Spleen (tissue), 11 donors: ENCODE measurements at regions not wholly inside any gene's neighbourhood (a gene's known extent, or its start where the extent isn't known, plus 50 kb on each side); places are given as distances from the start of the nearest gene placed in this dataset.

ENCODE experiments used
- DNase-seq: peaks from one replicate; pipeline ENCODE4 v3.0.0-alpha.2; 2020
- H3K27ac ChIP-seq, 8 donors: fragments of 200-600 bp; sonication (generic) in 7 of 8; 1 replicate in 4 of 8; 2 replicates in 4 of 8; pipeline versions ENCODE4 v1.5.0 to v1.8.0; 2016 to 2021; ENCODE audit warnings: inconsistent platforms in 4 of 8, mild to moderate bottlenecking in 4 of 8, moderate library complexity in 1 of 8
- H3K27me3 ChIP-seq, 7 donors: fragments of 200-600 bp; sonication (generic) in 6 of 7; replicated peaks in 1 of 7; 1 replicate in 4 of 7; 2 replicates in 3 of 7; pipeline versions ENCODE4 v1.5.0 to v1.8.0; 2016 to 2021; ENCODE audit warnings: inconsistent platforms in 3 of 7, mild to moderate bottlenecking in 1 of 7
- H3K36me3 ChIP-seq, 6 donors: fragments of 200-600 bp; sonication (generic) in 5 of 6; 1 replicate in 4 of 6; 2 replicates in 2 of 6; pipeline versions ENCODE4 v1.5.0 to v1.8.0; 2016 to 2021; ENCODE audit warnings: inconsistent platforms in 2 of 6
- H3K4me1 ChIP-seq, 6 donors: fragments of 200-600 bp; sonication (generic) in 5 of 6; 1 replicate in 3 of 6; 2 replicates in 3 of 6; pipeline versions ENCODE4 v1.5.0 to v1.8.0; 2016 to 2021; ENCODE audit warnings: inconsistent platforms in 3 of 6
- H3K4me3 ChIP-seq, 8 donors: fragments of 200-600 bp; sonication (generic) in 7 of 8; 1 replicate in 4 of 8; 2 replicates in 4 of 8; pipeline versions ENCODE4 v1.5.0 to v1.8.0; 2016 to 2021; ENCODE audit warnings: inconsistent platforms in 4 of 8, mild to moderate bottlenecking in 4 of 8, moderate library complexity in 2 of 8
- H3K9me3 ChIP-seq, 8 donors: fragments of 200-600 bp; sonication (generic) in 7 of 8; 1 replicate in 4 of 8; 2 replicates in 4 of 8; pipeline versions ENCODE4 v1.5.0 to v1.8.0; 2016 to 2021; ENCODE audit warnings: inconsistent platforms in 4 of 8
- CTCF ChIP-seq, 11 experiments: fragments of 200-600 bp in 7 of 11; fragments of 450-650 bp in 4 of 11; sonication (generic) in 4 of 11; IDR thresholded peaks in 8 of 11; conservative IDR thresholded peaks in 3 of 11; 1 replicate in 7 of 11; 2 replicates in 4 of 11; pipeline versions ENCODE4 v1.4.0 to v1.8.0; 2016 to 2021; ENCODE audit warnings: antibody characterized with exemption in 11 of 11, inconsistent platforms in 4 of 11, mild to moderate bottlenecking in 1 of 11
- POLR2A ChIP-seq, 3 donors: fragments of 450-650 bp; IDR thresholded peaks; one replicate each; pipeline ENCODE4 v1.5.1; 2017; ENCODE audit warnings: antibody characterized with exemption in 3 of 3, mild to moderate bottlenecking in 1 of 3
- POLR2AphosphoS5 ChIP-seq, 3 donors: sonication (generic); formaldehyde crosslinking; IDR thresholded peaks; one replicate each; pipeline ENCODE4 v1.5.1; 2017; ENCODE audit warnings: antibody characterized with exemption in 3 of 3
- WGBS, 5 donors: extraction: QIAGEN DNeasy Blood & Tissue Kit in 3 of 5; methylation state at CpG; one replicate each; pipeline versions ENCODE4 v1.1.5 to v1.1.7; 2013 to 2018; 5-methylcytosine and 5-hydroxymethylcytosine counted together
- intact Hi-C: fragments of 100-400 bp; cut with DNase I; formaldehyde crosslinking; loops from one replicate; pipeline ENCODE4 v1.15.0; 2023; ENCODE audit warnings: low total_unique reads
- donor health status: healthy with polysubstance abuse.
- donor health status: DM: no; HTN: no; CAD: no; lungs with moderate emphysema.
- donor health status: DM: no; HTN: no; CAD: no.
- donor health status: Bipolar disorder and iron deficiency.
- donor health status: healthy.
- donor health status: DM: no; HTN: no; CAD: no.
- donor health status: DM: yes; HTN: yes; CAD: no.

GRCh38 chr1:229162825-229163515 is 107.9 kb upstream of the RAB4A start:
- DNase-seq, result no peak

GRCh38 chr1:229164348-229164747 is 106.6 kb upstream of the RAB4A start:
- Histone ChIP-seq H3K4me1 (peaks cover 0 to 22% (median 10%) of the 10 kb centered on the region in 6 donors), H3K27ac (no peak overlapping the region), H3K27me3 (peaks cover 0 to 5% (median 0%) of the 10 kb centered on the region in 7 donors), H3K9me3 (no peaks in the 10 kb centered on the region), H3K4me3 (no peak overlapping the region), H3K36me3 (no peaks in the 10 kb centered on the region)
- intact Hi-C loops, result no loop called here
- WGBS, 5 donors, result 75 to 92% (median 82%) methylated on average over 1 of the region's 1 CpG
- TF ChIP-seq POLR2AphosphoS5 (IDR thresholded peaks at IDR 0.05), result no peak
- TF ChIP-seq POLR2A (IDR thresholded peaks at IDR 0.05), result no peak
- no peak for TF ChIP-seq CTCF (IDR thresholded peaks at IDR 0.05 in 8 of 11, conservative IDR thresholded peaks at IDR 0.05 in 3 of 11)
- no peak for DNase-seq

More at GRCh38 chr1:229162825-229163515, 107.9 kb upstream of the RAB4A start:
- no peak for TF ChIP-seq CTCF (IDR thresholded peaks at IDR 0.05 in 8 of 11, conservative IDR thresholded peaks at IDR 0.05 in 3 of 11)
- TF ChIP-seq POLR2AphosphoS5 (IDR thresholded peaks at IDR 0.05), result no peak
- no peak for TF ChIP-seq POLR2A (IDR thresholded peaks at IDR 0.05)
- 88 to 94% (median 92%) methylated on average over 11 of the region's 11 CpGs for WGBS, 5 donors
- intact Hi-C loops, result no loop called here
- H3K4me1 ChIP-seq, result peaks cover 0 to 36% (median 22%) of the 10 kb centered on the region in 6 donors
- H3K4me3 ChIP-seq, result no peak overlapping the region
- H3K27ac ChIP-seq, result no peak overlapping the region
- H3K9me3 ChIP-seq, result no peaks in the 10 kb centered on the region
- H3K36me3 ChIP-seq, result no peaks in the 10 kb centered on the region
- H3K27me3 ChIP-seq, result peaks cover 0 to 5% (median 0%) of the 10 kb centered on the region in 7 donors

DNA sequence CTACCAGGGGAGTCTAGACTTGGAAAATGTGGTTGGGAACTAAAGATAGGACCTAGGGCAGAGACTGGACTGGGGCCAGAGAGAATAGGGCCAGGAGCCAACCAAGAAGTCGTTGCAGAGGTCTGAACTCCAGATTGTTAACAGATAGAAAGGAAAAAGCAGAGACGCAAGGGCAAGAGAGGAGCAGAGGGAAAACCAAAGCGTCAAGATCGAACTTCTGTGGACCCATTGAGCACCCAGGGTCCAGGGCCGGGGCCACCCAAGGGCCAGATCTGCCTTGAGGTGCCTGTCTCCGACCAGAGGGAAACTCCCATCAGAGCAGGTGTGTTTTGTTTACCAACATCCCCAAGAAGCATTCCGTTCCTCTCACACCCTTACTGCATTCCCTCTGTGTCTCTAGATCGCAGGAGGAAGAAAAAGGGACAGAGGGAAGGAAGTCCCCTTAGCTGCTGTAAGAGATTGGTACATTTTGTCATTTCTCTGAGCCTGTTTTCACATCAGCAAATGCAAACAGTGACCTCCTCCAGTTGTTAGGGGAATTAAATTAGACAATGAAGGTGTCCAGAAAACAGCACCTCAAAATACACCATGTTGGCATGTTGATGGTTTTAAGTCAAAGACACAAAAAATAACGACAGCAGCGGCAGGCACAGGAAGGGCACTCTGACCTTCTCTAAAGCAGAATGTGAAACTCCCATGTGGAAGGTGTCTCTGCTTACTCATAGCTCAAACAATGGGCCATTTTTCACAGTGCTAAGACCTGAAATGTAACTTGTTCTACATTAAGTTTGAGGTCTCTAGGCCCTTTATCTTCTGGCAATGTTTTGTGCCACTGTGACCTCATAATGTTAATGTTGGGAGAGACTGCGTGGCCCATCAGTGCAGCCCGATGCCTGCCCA is 105.8 kb upstream of the RAB4A start:
- no peak for TF ChIP-seq POLR2A (IDR thresholded peaks at IDR 0.05)
- no peak for TF ChIP-seq POLR2AphosphoS5 (IDR thresholded peaks at IDR 0.05)
- TF ChIP-seq CTCF (IDR thresholded peaks at IDR 0.05 in 8 of 11, conservative IDR thresholded peaks at IDR 0.05 in 3 of 11), result no peak
- Histone ChIP-seq H3K27ac (no peak overlapping the region), H3K4me3 (no peak overlapping the region), H3K4me1 (peaks cover 0 to 16% (median 8%) of the 10 kb centered on the region in 6 donors), H3K36me3 (no peaks in the 10 kb centered on the region), H3K27me3 (peaks cover 0 to 5% (median 0%) of the 10 kb centered on the region in 7 donors), H3K9me3 (no peaks in the 10 kb centered on the region)
- intact Hi-C loops, result no loop called here
- no peak for DNase-seq
- whole genome bisulfite sequencing, 5 donors, result 59 to 71% (median 64%) methylated on average over 12 of the region's 12 CpGs

GRCh38 chr1:229167318-229167717 is 103.6 kb upstream of the RAB4A start:
- no peak for DNase-seq
- Histone ChIP-seq H3K27me3 (peaks cover 0 to 5% (median 0%) of the 10 kb centered on the region in 7 donors), H3K9me3 (no peaks in the 10 kb centered on the region), H3K4me3 (no peak overlapping the region), H3K36me3 (no peaks in the 10 kb centered on the region), H3K27ac (no peak overlapping the region), H3K4me1 (peaks cover 0 to 13% (median 8%) of the 10 kb centered on the region in 6 donors)
- 65 to 80% (median 72%) methylated on average over 4 of the region's 4 CpGs for WGBS, 5 donors
- TF ChIP-seq POLR2AphosphoS5 (IDR thresholded peaks at IDR 0.05), result no peak
- TF ChIP-seq CTCF (IDR thresholded peaks at IDR 0.05 in 8 of 11, conservative IDR thresholded peaks at IDR 0.05 in 3 of 11), result no peak
- TF ChIP-seq POLR2A (IDR thresholded peaks at IDR 0.05), result no peak
- intact Hi-C loops, result no loop called here
